Fibroblast of pulmonary artery (primary cell): ENCODE measurements at regions not wholly inside any gene's neighbourhood (a gene's known extent, or its start where the extent isn't known, plus 50 kb on each side); places are given as distances from the start of the nearest gene placed in this dataset.

ENCODE experiments used
- DNase-seq: peaks from one replicate; pipeline ENCODE4 v3.0.0-alpha.2; 2010; ENCODE audit warnings: low read depth
- H3K4me3 ChIP-seq: replicated peaks from 2 replicates; pipeline ENCODE4 v1.5.1; 2011; ENCODE audit warnings: low read depth, mild to moderate bottlenecking, control low read depth, low read length, moderate library complexity
- TF ChIP-seq, protein P1 (sequence below): IDR thresholded peaks from 2 replicates; pipeline ENCODE4 v1.5.1; 2011; ENCODE audit warnings: mild to moderate bottlenecking, control low read depth, low read length, inconsistent platforms; ENCODE audit errors: missing control alignments

DNA sequence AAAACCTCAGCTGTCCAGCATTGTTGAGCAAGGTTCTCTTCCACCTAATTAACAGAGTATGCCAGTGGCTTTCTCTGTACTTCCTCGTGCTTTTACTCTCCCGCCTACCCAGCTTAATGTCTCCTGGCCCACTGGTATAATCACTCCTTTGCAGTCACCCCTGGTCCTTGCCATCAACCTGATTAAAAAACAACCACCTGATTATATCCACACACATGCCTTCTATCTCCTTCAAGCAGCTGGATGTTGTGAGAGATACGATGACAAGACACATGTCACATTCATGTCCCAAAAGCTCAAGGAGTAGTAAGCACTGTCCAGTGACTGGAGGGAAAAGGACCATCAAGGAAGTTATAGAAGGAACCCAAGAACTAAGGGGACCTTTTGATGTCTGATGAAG, 241.3 kb upstream of the GRIP1 start:
- DNase-seq: no peak
- TF ChIP-seq, protein P1, sequence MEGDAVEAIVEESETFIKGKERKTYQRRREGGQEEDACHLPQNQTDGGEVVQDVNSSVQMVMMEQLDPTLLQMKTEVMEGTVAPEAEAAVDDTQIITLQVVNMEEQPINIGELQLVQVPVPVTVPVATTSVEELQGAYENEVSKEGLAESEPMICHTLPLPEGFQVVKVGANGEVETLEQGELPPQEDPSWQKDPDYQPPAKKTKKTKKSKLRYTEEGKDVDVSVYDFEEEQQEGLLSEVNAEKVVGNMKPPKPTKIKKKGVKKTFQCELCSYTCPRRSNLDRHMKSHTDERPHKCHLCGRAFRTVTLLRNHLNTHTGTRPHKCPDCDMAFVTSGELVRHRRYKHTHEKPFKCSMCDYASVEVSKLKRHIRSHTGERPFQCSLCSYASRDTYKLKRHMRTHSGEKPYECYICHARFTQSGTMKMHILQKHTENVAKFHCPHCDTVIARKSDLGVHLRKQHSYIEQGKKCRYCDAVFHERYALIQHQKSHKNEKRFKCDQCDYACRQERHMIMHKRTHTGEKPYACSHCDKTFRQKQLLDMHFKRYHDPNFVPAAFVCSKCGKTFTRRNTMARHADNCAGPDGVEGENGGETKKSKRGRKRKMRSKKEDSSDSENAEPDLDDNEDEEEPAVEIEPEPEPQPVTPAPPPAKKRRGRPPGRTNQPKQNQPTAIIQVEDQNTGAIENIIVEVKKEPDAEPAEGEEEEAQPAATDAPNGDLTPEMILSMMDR: no peak
- no peak overlapping the region for H3K4me3 ChIP-seq

DNA sequence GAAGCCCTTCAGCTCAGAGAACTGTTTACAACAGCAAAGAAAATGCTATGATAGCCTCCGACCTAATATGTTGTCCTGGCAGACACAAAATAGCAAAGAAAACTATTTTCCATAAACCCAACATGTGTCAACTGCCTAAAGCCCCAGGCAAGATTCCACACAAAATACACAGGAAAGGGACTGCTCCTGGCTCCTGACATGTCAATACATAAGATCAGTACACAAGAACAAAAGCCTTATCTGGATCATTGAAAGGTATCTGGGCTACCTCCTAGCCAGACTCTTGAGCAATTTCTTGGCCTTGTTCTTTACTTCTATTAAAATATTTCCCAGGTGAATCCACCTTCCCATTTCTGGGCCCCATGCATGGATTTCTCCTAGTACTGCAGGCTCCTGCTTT, 242.3 kb upstream of the GRIP1 start:
- DNase-seq: no peak
- TF ChIP-seq, protein P1: no peak
- H3K4me3 ChIP-seq: no peak overlapping the region

DNA sequence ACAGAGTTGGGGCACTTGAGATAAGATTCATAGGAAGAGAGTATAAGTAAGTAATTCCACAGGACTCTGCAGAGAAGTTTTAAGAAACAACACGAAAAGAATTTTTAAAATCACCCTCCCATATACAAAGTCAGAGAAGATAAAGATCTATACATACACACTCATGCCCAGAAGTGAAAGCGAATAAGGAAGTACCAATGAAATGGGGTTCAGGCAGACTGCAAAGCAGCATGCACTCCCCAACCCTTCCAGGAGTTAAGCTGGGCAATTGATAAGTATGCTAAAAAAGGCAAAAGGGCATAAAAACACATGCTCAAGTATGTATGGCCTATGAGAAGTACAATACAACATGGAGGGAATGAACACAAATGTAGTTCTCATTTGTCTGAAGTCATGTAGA, 246.2 kb upstream of the GRIP1 start:
- no peak for DNase-seq
- no peak overlapping the region for H3K4me3 ChIP-seq
- TF ChIP-seq, protein P1: no peak

DNA sequence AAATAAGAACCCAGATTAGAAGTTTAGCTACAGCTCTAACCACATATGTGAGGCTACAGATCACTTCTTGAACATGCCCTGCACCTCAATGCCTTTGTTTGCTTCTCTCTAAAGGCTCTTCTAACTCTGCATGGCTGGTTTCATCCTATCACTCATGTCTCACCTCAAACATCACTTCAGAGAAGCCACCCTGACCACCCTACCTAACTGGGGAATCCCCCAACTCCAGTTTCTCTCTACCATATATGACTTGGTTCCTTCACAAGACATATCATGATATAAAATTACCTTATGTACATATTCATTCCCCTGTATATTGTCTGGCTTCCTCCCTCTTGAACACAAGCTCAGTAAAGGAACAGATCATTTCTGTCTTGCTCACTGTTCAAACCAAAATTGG, 250.2 kb upstream of the GRIP1 start:
- H3K4me3 ChIP-seq: no peak overlapping the region
- no peak for DNase-seq
- TF ChIP-seq, protein P1: no peak

DNA sequence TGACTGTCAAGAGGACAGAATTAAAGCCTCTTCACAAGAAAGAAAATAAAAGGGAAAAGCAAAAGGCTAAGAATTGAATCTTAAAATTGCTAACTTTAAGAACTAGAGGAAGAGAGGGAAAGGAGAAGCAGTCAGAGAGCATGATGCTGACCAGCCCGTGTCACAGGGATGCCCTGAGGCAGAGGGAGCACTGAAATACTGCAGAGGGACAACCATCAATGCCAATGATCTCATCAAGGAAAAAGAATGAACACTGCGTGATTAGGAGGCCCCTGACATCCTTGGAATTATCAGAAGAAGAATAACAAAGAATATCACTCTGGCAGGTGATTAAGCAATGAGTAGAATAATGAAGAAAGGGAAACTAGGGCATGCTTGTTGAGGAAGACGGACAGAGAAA, 252.2 kb upstream of the GRIP1 start:
- TF ChIP-seq, protein P1: no peak
- no peak for DNase-seq

DNA sequence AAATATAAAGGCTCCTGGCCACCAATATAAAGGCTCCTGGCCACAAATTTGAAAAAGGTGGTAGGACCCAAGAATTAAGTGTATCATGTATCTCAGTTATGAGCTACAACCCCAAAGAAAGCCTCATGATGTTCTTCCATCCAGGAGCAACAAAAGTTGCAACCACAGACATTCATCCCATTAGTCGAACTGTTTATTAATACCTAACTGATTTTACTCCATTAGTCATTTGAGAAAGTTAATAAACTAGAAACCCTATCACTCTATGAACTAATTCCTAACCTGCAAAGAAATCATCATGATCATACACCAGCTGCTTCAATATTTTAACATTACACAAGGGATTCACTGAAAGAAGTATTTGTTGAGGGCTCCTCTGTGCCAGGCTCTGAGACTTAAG, 253.2 kb upstream of the GRIP1 start:
- H3K4me3 ChIP-seq: no peak overlapping the region
- TF ChIP-seq, protein P1: no peak

More for the DNA sequence above, 252.2 kb upstream of the GRIP1 start:
- H3K4me3 ChIP-seq: no peak overlapping the region

DNA sequence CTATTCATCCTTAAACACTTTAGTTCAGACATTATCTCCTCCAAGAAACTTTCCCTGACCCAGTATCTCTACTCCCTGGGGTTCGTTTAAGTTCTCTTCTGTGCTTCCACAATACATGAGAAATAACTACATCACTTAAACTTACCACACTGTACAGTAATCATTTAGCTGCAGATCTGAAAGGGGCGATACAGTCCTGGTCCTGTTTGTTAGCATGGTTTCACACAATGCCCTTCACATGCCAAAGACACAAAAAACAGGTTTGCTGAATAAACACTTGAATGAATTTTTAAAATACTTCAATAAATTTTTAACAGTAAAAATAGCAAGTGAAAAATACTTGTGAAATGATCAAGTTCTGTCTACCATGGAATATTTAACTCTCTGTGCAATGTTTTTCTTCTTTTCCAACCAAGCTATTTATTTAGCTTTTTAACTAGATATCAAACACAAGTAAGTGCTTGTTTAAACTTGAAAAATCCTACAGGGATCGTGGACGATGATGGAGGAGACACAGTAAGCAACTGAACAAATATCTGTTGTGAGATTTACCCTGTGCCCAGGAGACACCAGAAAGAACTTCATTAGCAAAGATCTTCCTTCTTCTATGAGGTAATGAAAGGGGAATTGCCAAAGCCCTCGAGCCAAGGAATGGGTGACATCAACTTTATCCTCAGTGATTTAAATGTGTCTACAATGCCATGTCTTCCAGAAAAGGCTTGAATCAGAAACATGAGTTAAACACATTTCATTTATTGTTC, 255.6 kb upstream of the GRIP1 start:
- DNase-seq: no peak
- TF ChIP-seq, protein P1: no peak
- no peak overlapping the region for H3K4me3 ChIP-seq

More for the DNA sequence above, 253.2 kb upstream of the GRIP1 start:
- no peak for DNase-seq
